NCI-H1105 treated with DMSO at 0.1 percent for 48 hours (cell line): ENCODE measurements at regions not wholly inside any gene's neighbourhood (a gene's known extent, or its start where the extent isn't known, plus 50 kb on each side); places are given as distances from the start of the nearest gene placed in this dataset.

Source experiments
- DNase-seq: peaks from one replicate; lab custom pipeline; 2025; lab: John Stamatoyannopoulos, UW

DNA sequence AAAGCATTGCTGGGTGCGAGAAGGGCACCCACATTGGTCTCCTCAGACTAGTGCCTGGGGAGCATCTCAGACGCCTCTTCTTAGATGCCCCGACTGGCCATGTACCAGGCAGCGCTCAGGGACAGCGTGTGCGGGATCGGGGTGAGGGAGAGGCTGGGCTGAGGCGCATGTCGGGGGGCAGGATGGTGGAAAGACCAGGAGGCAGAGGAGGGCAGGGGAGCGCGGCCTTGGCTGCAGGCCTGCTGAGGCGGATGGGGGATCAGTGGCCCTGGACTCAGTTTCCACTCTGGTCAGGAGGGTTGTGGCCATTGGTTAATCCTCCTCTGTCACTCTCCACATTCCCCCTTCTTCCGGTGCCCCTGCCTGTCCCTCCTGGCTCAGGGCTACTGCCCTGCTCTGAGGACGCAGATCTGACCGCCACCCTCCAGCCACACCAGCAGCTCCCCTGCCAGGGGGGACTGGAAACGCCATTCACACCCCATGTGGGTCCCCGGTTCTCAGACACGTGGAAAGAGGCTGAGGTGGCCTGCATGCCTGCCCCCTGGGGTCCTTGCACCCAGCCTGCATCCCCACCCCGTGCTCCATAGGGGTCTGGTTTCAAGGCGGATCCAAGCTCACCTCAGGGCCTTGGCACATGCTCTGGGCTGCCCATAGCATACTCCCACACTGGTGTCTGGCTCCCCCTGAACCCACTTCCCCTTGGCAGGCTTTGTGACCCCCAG lies 105.9 kb downstream of the CPZ start:
- DNase-seq = no peak

DNA sequence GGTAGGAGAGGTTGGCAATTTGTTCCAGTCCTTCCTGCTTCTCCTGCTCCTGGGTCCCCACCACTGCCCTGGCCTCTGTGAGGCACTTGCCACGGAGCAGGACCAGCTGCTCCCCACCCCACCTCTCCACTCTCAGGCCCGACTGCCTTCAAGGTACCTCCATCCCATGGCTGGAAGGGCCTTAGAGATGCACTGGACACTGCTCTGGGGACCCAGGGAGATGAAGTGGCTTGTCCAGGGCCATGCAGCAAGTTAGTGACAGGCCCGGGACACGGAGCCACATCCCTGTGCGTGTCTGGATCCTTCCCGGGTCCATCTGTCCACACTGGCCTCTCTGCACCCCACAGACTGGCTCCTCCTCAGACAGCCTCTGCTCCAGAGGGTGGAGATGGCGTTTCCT lies 105.3 kb downstream of the CPZ start:
- no peak for DNase-seq

DNA sequence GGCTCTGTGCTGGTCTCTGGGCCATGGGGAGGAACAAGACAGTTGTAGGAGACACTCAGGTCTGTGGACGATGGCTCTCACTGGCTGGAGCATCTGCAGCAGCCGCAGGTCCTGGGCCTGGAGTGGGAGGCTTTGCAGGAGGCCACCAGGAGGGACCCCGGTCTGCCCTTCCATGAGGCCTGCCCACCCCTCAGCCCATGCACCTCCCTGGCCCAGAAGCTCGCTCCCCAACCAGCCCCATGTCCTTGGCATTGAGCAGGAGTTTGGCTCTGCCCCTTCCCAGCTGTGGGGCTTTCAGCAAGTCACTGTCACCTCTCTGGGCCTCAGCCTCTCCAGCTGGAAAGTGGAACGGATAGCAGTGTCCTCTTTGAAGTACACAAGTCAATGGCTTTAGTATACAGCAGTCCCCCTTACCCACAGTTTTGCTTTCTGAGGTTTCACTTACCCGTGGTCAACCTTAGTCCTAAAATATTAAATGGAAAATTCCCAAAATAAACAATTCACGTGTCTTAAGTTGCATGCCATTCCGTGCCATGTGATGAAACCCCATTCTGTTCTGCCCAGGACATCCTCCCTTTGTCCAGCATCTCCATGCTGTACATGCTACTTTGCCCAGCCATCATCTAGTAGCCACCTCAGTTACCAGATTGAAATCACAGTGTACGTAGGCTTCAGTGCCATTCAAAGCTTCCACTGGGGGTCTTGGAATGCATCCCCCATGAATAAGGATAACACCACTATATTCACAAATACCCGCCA lies 104.0 kb downstream of the CPZ start:
- DNase-seq = no peak

DNA sequence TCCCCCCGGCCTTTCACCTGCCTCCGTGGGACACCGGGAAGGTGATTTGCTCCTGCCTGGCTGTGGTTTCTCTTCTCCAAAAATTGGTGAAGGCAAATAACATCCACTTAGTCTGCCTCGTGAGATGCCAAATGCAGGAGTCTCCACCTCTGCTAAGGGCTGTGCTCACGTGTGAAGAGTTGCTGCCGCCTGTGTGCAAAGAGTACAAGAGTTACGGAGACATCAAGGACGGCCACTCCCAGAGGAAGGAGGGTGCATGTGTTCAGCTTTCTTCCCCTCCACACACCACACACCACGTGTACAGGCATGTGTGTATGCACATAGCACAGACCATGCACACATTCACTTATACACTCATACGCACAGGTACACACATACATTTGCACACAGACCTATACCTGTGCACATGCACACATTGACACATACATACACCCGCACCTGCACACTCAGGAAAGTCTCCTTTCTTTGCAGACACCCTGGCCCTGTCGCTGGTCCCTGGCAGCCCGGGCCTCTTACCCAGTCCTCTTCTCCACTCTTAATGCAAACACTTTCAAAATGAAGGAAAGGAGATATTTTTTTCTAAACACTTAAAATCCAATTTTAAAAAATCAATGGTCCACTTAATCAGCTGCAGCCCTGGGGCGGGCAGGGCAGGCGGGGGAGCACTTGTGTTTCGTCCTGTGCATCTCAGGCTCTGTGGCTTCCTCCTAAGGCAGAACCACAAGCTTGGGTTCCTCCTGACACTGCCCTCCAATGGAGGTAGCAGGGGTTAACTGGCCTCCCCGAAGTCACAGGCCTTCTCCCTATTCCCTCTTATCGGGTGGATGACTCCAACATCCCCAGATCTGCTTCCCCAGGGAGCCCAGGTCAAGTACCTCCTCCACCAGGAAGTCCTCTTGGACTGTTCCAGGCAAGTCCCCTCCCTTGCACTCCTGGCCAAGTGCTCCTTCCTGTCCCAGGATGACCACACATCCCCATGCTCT lies 103.0 kb downstream of the CPZ start:
- no peak for DNase-seq

DNA sequence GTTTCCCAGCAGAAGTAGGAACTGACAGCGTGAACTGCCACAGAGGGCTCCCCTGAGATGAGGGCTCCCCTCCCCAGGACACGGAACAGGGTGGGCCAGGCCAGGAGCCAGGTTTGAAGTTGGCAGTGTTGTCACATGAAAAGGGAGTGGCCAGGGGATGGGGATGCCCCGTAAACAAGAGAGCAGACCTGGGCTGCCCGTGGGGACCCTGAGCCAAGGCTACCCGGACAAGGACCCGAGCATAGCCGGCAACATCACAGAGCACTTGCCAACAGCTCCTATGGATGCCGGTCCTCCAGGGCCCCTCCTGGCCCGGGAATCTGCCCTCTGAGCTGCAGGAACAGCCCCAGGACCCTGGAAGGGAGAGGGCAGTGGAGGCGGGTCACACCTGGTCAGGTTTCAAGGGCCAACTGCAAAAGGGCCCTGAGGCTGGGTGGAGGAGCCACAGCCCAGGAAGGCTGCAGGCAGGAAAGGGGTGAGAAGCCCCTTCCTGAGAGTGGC lies 102.1 kb downstream of the CPZ start:
- no peak for DNase-seq

DNA sequence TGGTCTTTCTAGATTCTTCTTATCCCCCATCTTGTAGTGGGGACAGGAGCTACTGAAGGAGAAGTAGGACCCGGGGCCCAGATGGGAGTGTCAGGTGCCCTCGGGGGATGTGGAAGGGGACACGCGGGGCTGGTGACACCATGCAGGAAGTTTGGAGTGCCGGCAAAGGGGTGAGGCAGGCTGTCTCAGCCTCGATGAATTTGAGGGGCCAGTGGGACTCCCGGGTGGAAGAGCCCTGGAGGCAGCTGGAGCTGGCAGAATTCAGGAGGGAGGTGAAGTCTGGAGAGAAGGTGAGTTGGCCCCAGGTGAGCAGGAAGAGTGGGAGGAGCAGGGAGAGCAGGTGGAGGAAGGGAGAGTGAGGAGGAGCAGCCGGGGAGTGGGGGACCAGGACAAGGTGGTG lies 101.7 kb downstream of the CPZ start:
- no peak for DNase-seq

DNA sequence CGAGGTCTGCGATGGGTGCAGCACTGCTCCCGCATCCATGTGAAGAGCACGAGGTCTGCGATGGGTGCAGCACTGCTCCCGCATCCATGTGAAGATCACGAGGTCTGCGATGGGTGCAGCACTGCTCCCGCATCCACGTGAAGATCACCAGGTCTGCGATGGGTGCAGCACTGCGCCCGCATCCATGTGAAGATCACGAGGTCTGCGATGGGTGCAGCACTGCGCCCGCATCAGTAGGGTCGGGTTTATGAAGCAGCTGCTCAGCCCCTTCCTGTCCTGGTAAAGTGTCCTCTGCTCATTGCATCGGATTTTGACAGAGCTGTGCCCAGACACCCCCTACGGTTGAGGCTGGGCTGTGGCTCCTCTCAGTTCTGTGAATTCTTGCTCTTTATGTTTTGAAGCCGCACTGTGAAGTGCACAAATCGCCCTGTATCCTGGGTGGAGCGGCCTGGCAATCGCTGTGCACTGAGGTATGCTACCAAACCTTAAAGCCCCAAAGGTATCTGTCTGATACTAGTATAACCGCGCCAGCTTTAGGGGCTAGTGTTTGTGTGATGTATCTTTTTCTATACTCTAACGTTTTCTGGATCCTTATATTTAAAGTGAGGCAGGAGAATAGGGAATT lies 98.7 kb downstream of the CPZ start:
- DNase-seq = no peak

DNA sequence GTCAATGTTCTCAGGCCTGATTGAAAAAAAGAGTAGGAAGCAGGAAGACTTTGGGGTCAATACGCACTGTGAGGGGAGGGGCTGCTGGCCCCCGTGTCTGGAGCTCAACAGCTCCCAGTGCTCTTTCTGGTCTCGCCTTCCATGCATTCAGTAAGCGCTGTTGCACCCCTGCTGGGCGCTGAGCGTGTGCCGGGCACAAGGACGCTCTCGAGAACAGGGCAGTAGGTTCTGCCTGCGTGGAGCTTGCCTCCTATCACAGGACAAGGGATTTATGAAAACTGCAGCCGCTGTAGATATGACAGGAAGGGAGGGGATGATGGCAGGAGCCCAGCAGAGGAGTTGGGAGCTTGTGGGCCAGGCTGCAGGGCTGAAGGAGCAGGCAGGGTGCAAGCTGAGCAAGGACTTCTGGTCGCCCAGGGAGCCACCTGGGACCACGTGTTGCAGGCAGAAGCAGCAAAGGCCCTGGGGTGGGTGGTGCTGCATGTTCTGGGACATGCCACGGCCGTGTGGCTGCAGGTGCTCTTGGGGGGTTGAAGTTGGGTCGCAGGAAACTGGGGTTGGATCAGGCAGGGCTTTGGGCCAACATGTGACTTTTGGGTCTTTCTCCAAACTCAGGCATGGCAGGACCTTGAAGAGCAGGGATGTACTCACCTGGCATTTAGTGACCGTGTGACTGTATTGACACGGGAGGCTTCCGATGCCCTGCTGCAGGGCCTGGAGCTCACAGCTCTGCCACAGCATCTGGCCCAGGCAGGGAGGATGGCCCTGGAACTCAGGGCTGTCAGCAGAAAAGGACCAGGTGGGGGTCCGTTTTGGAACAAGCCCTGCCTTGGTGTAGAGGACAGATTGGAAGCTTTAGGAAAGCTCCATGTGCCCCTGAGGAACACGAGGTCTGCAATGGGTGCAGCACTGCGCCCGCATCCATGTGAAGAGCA lies 97.9 kb downstream of the CPZ start:
- DNase-seq = no peak

DNA sequence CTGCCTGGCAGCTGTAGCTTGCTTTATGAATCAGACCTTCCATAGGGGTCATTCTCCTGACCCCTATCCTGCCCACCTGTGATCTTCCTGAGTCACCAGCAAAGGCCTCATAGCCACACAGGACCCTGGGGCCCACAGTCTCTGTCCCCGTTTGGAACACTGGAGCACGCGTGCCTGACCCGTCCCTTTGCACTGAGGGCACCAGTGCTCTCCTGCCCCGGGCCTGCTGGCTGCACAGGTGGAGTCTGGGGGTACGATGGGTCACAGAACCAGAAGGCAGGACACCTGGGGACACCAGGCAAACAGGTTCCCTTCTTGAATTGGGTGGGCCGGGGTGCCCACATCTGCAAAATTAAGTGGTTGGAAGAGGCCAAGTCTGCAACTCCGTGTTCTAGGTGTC lies 97.2 kb downstream of the CPZ start:
- DNase-seq = no peak

DNA sequence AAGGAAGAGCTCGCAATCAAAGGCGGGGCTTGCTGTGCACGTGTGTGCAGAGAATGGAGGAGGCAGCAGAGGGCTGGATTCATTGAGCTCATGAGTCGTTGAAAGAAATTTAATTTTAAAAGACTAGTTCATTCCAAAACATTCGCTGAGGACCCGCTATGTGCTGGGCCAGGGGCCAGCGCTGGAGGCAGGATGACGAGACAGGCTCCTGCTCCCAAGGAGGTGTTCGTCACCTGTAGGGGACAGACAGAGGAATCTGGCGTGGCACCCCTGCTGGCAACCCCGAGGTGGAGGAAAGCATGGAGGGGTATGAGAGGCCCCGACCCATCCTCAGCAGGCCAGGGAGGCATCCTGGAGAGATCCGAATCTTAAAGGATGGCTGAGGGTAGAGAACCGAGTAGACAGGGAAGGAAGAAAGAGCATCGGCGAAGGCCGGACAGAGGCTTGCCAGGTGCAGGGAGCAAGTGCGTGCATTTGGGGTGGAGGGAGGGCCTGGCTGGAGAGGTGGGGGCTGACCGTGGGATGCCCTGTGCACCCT lies 96.4 kb downstream of the CPZ start:
- DNase-seq = no peak

DNA sequence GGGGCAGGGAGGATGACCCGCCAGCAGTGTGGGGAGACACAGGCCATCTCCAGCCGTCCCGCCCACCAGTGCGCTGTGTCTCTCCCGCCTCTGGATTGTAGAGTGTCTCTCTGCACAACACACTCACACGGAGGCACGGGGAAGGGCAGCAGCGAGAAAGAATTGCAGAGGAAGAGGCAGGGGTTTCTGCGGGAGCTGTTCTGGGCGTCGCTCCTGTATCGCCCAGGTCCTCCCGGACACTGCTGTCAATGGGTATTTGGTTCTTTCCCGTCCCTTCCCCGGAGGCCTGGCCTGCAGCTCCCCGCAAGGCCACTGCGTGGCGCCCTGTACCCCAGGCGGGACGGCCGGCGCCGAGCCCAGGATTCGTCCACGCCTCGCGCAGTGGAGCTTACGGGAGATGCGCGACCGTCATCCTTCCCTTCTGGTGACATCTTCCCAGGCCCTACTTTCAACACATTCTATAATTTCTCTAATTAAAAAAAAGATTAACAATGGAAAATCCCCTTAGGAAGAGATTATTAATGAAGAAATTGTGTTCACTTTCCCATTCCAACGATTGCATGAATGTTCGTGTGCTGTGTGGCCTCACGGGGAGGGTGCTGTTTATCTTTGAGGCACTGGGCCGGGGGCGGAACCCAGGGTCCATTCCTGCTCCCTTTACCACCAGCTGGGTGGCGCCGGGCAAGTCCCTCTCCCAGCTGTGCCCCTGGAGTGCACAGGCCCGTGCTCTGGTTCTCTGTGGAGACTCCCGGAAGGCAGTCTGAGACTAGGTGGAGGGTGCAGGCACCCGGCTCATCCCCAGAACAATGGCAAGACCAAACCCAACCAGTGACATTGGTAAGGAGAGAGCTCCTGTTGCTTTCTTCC lies 95.7 kb downstream of the CPZ start:
- no peak for DNase-seq

DNA sequence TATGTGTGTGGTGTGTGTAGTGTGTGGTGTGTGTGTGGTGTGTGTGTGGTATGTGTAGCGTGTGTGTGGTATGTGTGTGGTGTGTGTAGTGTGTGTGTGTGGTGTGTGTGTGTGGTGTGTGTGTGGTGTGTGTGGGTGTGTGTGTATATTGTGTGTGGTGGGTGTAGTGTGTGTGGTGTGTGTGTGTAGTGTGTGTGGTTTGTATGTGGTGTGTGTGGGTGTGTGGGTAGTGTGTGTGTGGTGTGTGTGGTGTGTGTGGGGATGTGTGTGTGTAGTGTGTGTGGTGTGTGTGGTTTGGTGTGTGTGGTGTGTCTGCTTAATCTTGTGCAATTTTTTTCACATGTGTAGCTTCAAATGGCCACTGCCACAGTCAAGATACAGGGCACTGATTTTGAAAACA lies 94.5 kb downstream of the CPZ start:
- no peak for DNase-seq

DNA sequence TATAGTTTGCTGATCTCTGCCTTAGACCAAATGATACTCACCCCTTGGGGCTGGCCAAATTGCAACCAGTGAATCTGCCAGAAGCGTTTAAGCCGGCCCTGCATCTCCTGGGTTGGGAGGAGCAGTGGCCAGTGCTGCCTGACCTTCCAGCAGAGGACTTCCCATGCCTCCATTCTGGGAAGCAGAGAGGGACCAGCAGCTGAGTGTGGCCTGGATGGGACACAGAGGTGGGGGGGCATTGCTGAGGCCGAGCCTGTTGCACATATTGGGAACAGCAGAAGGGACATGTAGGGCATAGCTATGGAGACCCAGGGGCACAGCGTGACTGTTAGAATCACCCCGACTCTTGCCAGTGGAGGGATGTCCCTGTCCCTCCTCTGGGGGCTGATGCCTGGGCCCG lies 93.3 kb downstream of the CPZ start:
- no peak for DNase-seq

DNA sequence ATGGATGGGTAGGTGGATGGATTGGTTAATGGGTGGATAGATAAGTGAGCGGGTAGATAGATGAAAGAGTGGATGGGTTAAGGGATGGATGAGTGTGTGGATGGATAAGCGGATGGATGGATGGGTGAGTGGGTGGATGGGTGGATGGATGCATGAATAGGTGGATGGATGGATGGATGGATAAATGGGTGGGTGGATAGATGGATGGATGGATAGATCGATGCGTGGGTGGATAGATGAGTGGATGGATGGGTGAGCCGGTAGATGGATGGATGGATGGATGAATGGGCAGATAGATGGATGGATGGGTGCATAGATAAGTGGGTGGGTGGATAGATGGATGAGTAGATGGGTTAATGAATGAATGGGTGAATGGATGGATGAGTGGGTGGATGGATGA lies 90.9 kb downstream of the CPZ start:
- no peak for DNase-seq

DNA sequence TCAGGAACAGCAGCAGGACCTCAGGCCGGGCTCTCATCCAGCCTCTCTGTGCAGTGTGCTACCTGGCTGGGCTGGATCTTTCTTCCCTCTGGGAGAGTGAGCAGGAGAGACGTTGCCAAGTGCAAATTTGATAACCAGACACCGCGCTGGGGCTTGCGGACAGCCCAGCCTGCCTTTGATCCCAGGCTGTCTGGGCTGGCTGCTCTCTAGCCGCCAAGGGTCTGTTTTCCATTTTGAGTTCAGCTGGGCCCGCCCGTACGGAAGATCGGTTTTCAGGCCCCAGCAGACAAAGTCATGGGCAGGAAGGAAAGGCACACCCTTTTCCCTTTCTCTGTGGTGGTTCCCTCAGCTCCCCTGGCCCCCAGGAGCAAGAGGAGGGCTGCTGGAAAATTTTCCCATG lies 90.2 kb downstream of the CPZ start:
- no peak for DNase-seq

DNA sequence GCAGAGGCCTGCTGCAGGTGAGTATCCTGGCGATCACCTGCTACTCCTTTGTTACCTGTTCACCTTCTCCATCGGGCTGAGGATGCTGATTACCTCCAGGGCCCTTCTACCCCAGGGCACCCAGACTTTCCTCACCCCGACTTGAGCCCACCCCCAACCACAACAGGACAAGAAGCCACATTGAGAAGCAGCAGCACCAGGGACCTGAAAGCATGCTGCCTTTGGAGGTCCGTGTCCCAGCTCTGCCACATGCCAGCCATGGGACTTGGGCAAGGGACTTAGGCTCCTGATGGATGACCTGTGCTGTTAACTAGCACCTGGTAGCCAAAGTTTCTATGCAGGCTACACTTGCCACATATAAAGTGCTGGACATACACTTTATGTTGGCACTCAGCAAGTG lies 89.7 kb downstream of the CPZ start:
- DNase-seq = no peak

DNA sequence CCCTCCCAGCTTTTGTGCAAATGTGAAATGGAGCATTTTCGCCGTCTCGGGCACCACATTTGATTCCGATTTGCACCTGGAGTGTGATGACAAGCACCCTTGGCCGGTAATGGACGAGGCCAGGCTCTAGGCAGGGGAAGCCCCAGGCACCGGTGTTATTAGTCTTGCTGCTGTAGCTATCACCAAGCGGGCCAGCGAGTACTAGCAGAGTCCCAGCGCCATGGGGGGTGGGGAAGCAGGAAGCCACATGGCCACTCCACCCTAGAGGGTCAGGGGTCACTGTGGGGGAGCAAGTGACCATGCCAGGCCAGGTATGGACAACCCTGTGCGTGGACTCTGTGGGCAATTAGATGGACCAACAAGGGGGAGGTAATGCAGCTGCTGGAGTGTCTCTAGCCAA lies 88.8 kb downstream of the CPZ start:
- no peak for DNase-seq

DNA sequence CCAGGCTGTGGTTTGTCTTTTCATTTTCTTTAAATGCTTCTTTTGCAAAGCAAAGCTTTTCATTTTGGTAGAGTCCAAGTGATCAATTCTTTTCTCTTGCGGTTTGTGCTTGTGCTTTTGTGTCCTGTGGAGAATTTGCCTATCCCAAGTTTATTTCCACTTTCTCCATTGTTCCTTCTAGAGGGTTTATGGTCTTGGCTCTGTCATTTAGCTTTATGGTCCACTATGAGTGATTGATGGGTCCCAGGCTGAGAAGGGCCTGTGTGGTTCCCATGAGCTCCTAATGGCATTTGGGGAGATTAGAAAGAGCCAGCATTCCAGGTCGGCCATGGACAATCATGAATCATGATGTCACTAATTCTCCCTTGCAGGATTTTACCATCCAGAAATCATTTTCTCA lies 86.5 kb downstream of the CPZ start:
- no peak for DNase-seq

DNA sequence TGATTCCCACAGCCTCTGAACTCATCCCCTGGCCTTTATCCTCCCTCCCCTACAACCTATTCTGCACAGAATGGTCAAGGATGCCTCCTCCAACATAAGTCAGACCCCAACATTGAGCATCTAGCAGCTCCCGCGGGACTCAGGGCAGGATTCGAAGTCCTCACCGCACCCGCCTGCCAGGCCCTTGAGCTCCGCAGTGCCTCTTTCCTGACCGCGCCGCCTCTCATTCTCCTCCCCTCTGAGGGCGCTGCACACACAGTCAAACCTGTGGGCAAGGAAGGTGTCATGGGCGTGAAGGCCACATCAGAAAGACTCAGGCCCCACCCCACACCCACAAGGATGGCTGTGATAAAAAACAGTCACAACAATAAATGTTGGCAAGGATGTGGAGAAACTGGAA lies 84.1 kb downstream of the CPZ start:
- DNase-seq = no peak

DNA sequence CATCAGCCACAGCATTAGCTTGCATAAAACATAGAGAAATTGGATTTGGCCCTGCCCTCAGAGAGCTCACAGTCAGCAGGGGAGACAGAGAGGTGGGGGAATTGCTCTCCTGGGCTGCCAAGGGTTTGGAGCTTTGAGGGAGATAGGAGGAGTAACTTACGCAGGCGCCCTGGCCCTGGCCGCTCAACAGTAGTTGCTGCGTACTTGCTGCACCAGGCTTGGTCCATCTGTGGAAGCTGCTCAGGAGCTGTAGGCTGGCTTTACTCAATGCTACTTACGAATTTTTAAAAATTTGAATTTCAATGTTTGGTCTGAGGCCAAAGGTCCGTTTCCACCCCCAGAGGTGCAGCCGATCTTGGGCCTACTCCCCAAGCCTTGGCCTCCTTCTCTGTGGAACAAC lies 83.3 kb downstream of the CPZ start:
- no peak for DNase-seq
